ENCODE measurements at regions not wholly inside any gene's neighbourhood (a gene's known extent, or its start where the extent isn't known, plus 50 kb on each side); places are given as distances from the start of the nearest gene placed in this dataset.
"Not testable (repeated sequence)": the region's sequence is repeated elsewhere in the genome, so short reads cannot be mapped to it uniquely, and the experiment has no call there.

DNA sequence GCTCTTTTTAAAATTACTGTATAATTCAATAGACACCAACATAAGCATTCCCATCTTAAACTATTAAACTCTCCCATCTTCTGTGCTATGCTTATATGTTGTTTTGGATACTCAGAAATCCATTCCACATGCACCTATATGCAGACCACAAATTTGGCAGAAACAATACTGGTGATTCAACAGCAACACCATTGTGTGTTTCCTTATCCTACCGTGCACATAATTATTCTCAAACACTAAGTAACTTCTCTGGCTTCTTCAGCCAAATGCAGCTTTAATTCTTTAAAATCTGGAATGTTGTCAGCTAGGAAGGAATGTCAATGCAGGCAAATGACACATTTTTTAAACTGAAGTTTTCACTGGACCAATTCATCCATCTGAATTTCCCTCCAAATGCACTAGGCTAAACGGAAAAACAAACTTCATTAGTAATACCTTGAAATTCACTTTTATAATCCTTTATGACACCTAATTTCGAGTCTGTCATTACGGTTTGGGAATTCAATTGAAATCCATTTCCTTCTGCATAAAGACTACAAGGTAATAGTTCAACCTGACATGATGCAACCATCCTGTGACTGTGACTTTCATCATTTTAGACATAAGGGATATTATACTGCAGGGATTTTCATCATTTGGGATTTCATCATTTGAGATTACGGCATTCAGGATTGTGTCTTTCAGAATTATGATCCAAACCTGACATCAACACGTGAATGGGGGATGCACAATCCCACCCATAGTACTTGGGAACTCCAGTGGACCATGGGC, 308.5 kb downstream of the LTN1 start:
- Mint-ChIP-seq H3K9me3 (peaks cover 6% of the 10 kb centered on the region), H3K4me3 (no peak overlapping the region), H3K27ac (no peak overlapping the region), H3K4me1 (no peaks in the 10 kb centered on the region), H3K27me3 (ENCODE audit: low read depth) (no peaks in the 10 kb centered on the region), H3K36me3 (no peaks in the 10 kb centered on the region)
- TF ChIP-seq, protein P1, sequence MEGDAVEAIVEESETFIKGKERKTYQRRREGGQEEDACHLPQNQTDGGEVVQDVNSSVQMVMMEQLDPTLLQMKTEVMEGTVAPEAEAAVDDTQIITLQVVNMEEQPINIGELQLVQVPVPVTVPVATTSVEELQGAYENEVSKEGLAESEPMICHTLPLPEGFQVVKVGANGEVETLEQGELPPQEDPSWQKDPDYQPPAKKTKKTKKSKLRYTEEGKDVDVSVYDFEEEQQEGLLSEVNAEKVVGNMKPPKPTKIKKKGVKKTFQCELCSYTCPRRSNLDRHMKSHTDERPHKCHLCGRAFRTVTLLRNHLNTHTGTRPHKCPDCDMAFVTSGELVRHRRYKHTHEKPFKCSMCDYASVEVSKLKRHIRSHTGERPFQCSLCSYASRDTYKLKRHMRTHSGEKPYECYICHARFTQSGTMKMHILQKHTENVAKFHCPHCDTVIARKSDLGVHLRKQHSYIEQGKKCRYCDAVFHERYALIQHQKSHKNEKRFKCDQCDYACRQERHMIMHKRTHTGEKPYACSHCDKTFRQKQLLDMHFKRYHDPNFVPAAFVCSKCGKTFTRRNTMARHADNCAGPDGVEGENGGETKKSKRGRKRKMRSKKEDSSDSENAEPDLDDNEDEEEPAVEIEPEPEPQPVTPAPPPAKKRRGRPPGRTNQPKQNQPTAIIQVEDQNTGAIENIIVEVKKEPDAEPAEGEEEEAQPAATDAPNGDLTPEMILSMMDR (IDR thresholded peaks at IDR 0.05; ENCODE audit: unreplicated experiment), result no peak
- no peak for DNase-seq (ENCODE audit: low spot score in 2 of 2, unreplicated experiment in 2 of 2)

DNA sequence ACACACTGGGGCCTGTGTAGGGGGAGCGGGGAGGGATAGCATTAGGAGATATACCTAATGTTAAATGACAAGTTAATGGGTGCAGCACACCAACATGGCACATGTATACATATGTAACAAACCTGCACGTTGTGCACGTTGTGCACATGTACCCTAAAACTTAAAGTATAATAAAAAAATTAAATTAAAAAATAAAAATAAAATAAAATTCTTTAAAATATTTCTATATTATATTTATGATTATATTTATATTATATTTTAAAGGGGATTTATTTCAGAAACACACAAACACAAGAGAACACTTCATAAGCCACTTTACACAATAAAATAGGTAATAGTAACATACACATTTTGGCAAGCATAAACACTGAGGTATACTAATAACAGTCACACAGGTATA, 309.8 kb downstream of the LTN1 start:
- not testable (repeated sequence) for H3K27ac Mint-ChIP-seq; H3K36me3 Mint-ChIP-seq; H3K4me1 Mint-ChIP-seq; DNase-seq (ENCODE audit: low spot score in 2 of 2, unreplicated experiment in 2 of 2); H3K27me3 Mint-ChIP-seq (ENCODE audit: low read depth); H3K4me3 Mint-ChIP-seq
- H3K9me3 Mint-ChIP-seq, result peaks cover 18% of the 10 kb centered on the region

DNA sequence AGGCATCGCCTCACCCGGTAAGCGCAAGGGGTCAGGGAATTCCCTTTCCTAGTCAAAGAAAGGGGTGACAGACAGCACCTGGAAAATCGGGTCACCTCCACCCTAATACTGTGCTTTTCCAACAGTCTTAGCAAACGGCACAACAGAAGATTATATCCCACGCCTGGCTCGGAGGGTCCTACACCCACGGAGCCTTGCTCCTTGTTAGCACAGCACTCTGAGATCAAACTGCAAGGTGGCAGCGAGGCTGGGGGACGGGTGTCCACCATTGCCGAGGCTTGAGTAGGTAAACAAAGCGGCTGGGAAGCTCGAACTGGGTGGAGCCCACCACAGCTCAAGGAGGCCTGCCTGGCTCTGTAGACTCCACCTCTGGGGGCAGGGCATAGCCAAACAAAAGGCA, 315.6 kb downstream of the LTN1 start:
- not testable (repeated sequence) for H3K27ac Mint-ChIP-seq; H3K4me3 Mint-ChIP-seq; H3K4me1 Mint-ChIP-seq; H3K36me3 Mint-ChIP-seq; H3K27me3 Mint-ChIP-seq (ENCODE audit: low read depth); DNase-seq (ENCODE audit: low spot score in 2 of 2, unreplicated experiment in 2 of 2)
- H3K9me3 Mint-ChIP-seq, result peaks cover 18% of the 10 kb centered on the region

DNA sequence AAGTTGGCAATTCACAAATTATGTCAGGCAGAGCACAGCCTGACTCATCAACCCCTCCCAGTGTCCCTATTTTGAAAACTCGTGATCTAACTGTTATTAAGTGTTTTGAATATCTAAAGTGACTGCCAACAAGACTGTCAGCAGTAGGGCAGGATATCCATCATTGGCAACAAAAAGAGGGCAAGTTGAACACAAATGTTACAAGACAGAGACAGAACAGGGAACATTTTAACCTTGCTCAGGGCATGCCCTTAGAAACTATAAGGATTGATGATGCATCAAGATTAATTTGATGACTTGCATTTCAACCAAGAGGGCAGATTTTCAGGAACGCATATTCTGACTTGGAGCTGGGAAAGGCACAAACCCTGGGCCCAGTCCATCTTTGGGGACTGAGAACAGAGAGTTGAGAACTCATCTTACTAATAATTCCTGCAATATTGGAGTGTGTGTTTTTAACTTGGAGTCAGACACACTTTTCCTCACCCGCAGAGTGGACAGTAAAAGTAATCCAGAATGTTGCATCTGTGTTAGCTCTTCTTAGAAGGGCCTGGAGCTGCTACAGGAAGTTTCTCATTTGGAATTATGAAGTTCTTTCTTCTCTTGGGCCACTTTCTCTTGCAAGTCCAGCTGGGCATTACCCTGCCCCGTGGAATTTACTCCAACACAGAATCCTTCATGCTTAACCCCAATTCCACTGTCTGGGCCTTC, 317.2 kb downstream of the LTN1 start:
- H3K4me3 Mint-ChIP-seq, result no peak overlapping the region
- H3K27me3 Mint-ChIP-seq (ENCODE audit: low read depth), result no peaks in the 10 kb centered on the region
- TF ChIP-seq, protein P1 (IDR thresholded peaks at IDR 0.05; ENCODE audit: unreplicated experiment), result no peak
- H3K9me3 Mint-ChIP-seq, result peaks cover 18% of the 10 kb centered on the region
- no peak overlapping the region for H3K27ac Mint-ChIP-seq
- H3K4me1 Mint-ChIP-seq, result no peaks in the 10 kb centered on the region
- DNase-seq (ENCODE audit: low spot score in 2 of 2, unreplicated experiment in 2 of 2), result no peak
- H3K36me3 Mint-ChIP-seq, result peaks cover 1% of the 10 kb centered on the region

DNA sequence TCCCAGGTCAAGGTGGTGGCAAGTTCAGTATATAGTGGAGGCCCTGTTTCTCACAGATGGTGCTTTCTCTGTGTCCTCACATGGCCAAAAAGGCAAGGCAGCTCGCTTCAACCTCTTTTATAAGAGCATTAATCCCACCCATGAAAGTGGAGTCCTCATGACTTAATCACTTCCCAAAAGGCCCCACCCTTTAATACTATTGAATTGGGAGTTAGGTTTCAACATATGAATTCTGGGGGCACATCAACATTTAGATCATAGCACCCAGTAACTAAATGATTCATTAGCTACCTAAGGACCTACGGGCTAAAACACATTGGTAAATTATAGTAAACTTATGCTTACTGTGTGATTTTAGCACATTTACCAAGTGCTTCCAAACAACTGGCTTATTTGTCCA, 317.9 kb downstream of the LTN1 start:
- Mint-ChIP-seq H3K4me1 (no peaks in the 10 kb centered on the region), H3K4me3 (no peak overlapping the region), H3K36me3 (peaks cover 1% of the 10 kb centered on the region), H3K9me3 (peaks cover 14% of the 10 kb centered on the region), H3K27ac (no peak overlapping the region), H3K27me3 (ENCODE audit: low read depth) (no peaks in the 10 kb centered on the region)
- DNase-seq (ENCODE audit: low spot score in 2 of 2, unreplicated experiment in 2 of 2), result no peak
- TF ChIP-seq, protein P1 (IDR thresholded peaks at IDR 0.05; ENCODE audit: unreplicated experiment), result no peak

DNA sequence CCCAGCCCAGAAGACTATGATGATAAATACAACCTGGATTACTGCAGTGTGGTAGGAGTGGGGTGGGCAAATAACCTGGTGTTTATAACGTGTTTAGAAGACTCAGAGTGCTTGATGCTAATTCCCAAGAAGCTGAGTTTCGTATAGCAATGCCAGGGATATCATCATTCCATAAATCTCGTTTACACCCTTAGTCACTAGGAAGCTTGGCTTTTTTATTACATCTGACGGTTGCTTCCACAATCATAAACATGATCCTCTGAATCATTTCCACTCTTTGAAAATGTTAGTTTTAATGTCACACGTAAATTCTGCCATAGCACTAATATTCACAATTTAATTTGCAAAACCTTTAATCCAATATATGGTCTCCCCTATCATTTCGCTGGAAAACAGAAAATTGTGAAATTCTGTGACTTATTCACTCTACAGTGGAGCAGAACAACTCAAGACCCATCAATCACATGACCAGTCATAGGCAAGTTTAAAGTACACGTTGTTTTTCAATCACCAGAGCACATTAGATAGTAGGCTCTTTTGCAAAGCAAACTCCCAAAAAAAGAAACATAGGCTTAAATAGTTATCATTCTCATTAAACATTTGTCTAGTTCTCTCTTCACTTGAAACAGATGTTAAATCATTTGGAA, 321.0 kb downstream of the LTN1 start:
- no peak overlapping the region for H3K27ac Mint-ChIP-seq
- H3K9me3 Mint-ChIP-seq, result no peaks in the 10 kb centered on the region
- DNase-seq (ENCODE audit: low spot score in 2 of 2, unreplicated experiment in 2 of 2), result no peak
- H3K36me3 Mint-ChIP-seq, result no peaks in the 10 kb centered on the region
- H3K27me3 Mint-ChIP-seq (ENCODE audit: low read depth), result no peaks in the 10 kb centered on the region
- H3K4me1 Mint-ChIP-seq, result no peaks in the 10 kb centered on the region
- H3K4me3 Mint-ChIP-seq, result no peak overlapping the region
- TF ChIP-seq, protein P1 (IDR thresholded peaks at IDR 0.05; ENCODE audit: unreplicated experiment), result no peak

Data from mesothelial cell of epicardium (in vitro differentiated cells).